ENCODE measurements at regions not wholly inside any gene's neighbourhood (a gene's known extent, or its start where the extent isn't known, plus 50 kb on each side); places are given as distances from the start of the nearest gene placed in this dataset.

GRCh38 chr6:34608321-34609091, 52.4 kb upstream of the SPDEF start:
- Histone ChIP-seq H3K9me3 (no peaks in the 10 kb centered on the region), H3K4me1 (no peaks in the 10 kb centered on the region), H3K36me3 (no peaks in the 10 kb centered on the region), H3K27me3 (no peaks in the 10 kb centered on the region), H3K4me3 (no peak overlapping the region), H3K27ac (no peak overlapping the region)
- no peak for DNase-seq (ENCODE audit: low spot score in 2 of 2)
- no peak for TF ChIP-seq POLR2AphosphoS5 (IDR thresholded peaks at IDR 0.05)
- TF ChIP-seq, protein P1, sequence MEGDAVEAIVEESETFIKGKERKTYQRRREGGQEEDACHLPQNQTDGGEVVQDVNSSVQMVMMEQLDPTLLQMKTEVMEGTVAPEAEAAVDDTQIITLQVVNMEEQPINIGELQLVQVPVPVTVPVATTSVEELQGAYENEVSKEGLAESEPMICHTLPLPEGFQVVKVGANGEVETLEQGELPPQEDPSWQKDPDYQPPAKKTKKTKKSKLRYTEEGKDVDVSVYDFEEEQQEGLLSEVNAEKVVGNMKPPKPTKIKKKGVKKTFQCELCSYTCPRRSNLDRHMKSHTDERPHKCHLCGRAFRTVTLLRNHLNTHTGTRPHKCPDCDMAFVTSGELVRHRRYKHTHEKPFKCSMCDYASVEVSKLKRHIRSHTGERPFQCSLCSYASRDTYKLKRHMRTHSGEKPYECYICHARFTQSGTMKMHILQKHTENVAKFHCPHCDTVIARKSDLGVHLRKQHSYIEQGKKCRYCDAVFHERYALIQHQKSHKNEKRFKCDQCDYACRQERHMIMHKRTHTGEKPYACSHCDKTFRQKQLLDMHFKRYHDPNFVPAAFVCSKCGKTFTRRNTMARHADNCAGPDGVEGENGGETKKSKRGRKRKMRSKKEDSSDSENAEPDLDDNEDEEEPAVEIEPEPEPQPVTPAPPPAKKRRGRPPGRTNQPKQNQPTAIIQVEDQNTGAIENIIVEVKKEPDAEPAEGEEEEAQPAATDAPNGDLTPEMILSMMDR (IDR thresholded peaks at IDR 0.05) = no peak
- no peak for TF ChIP-seq POLR2A (IDR thresholded peaks at IDR 0.05)
- intact Hi-C loops (cut with DNase I; ENCODE audit: low total_unique reads) = loop anchor here (5.0 kb wide), 1 partner anchor 431 kb away; no protein-coding TSS in a partner anchor

GRCh38 chr6:34606477-34607265, 50.5 kb upstream of the SPDEF start:
- TF ChIP-seq POLR2AphosphoS5 (IDR thresholded peaks at IDR 0.05) (no peak), POLR2A (IDR thresholded peaks at IDR 0.05) (no peak)
- TF ChIP-seq, protein P1 (IDR thresholded peaks at IDR 0.05) = no peak
- intact Hi-C loops (cut with DNase I; ENCODE audit: low total_unique reads) = loop anchor here (5.0 kb wide), 1 partner anchor 429 kb away; no protein-coding TSS in a partner anchor
- no peaks in the 10 kb centered on the region for H3K4me1 ChIP-seq
- H3K9me3 ChIP-seq = no peaks in the 10 kb centered on the region
- no peaks in the 10 kb centered on the region for H3K27me3 ChIP-seq
- no peak for DNase-seq (ENCODE audit: low spot score in 2 of 2)
- no peaks in the 10 kb centered on the region for H3K36me3 ChIP-seq
- no peak overlapping the region for H3K27ac ChIP-seq
- no peak overlapping the region for H3K4me3 ChIP-seq

Measured in breast epithelium (tissue), 4 donors.